ENCODE measurements at regions not wholly inside any gene's neighbourhood (a gene's known extent, or its start where the extent isn't known, plus 50 kb on each side); places are given as distances from the start of the nearest gene placed in this dataset.

DNA sequence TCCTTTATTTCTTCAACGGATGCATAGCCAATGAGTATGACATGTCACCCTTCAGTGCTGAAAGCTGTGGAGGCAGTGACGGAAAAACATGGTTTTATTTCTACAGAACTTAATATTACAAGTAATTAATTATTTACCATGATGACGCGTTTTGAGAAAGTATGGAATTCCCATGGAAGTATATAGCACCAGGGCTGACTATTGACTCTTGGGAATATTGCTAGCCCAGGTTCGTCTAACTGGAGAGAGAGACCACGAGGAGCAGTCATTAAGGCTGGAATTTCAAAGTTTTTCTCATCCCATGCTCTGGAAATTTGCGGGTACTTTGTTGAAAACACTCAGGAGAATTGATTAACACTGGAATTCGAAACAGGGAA lies 155.2 kb upstream of the PRSS16 start:
- peaks cover 9% of the 10 kb centered on the region for H3K4me1 Mint-ChIP-seq
- POLR2A ChIA-PET, result no interaction called here
- H3K36me3 Mint-ChIP-seq, result no peaks in the 10 kb centered on the region
- H3K27ac Mint-ChIP-seq, result no peak overlapping the region
- DNase-seq (ENCODE audit: low spot score) (no peak), ATAC-seq (no peak)
- TF ChIP-seq SMAD3 (CRISPR knock-in tag; IDR thresholded peaks at IDR 0.05; ENCODE audit: borderline replicate concordance), result no peak
- no peak for TF ChIP-seq NFATC4 (CRISPR knock-in tag; IDR thresholded peaks at IDR 0.05)
- TF ChIP-seq ZNF532 (CRISPR knock-in tag; IDR thresholded peaks at IDR 0.05; ENCODE audit: borderline replicate concordance), result no peak
- TF ChIP-seq RORB (CRISPR knock-in tag; IDR thresholded peaks at IDR 0.05), result no peak
- TF ChIP-seq, protein P1, sequence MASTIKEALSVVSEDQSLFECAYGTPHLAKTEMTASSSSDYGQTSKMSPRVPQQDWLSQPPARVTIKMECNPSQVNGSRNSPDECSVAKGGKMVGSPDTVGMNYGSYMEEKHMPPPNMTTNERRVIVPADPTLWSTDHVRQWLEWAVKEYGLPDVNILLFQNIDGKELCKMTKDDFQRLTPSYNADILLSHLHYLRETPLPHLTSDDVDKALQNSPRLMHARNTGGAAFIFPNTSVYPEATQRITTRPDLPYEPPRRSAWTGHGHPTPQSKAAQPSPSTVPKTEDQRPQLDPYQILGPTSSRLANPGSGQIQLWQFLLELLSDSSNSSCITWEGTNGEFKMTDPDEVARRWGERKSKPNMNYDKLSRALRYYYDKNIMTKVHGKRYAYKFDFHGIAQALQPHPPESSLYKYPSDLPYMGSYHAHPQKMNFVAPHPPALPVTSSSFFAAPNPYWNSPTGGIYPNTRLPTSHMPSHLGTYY (CRISPR knock-in tag; IDR thresholded peaks at IDR 0.05), result no peak
- no peak for TF ChIP-seq ATF1 (CRISPR knock-in tag; IDR thresholded peaks at IDR 0.05)
- TF ChIP-seq ATF6 (CRISPR knock-in tag; IDR thresholded peaks at IDR 0.05), result no peak
- no peak for TF ChIP-seq TP53 (CRISPR knock-in tag; IDR thresholded peaks at IDR 0.05)
- TF ChIP-seq, protein P2, sequence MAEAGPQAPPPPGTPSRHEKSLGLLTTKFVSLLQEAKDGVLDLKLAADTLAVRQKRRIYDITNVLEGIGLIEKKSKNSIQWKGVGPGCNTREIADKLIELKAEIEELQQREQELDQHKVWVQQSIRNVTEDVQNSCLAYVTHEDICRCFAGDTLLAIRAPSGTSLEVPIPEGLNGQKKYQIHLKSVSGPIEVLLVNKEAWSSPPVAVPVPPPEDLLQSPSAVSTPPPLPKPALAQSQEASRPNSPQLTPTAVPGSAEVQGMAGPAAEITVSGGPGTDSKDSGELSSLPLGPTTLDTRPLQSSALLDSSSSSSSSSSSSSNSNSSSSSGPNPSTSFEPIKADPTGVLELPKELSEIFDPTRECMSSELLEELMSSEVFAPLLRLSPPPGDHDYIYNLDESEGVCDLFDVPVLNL (CRISPR knock-in tag; IDR thresholded peaks at IDR 0.05; ENCODE audit: borderline replicate concordance, low read depth), result no peak
- TF ChIP-seq ZBTB21 (CRISPR knock-in tag; IDR thresholded peaks at IDR 0.05; ENCODE audit: borderline replicate concordance), result no peak
- TF ChIP-seq FOXP1 (CRISPR knock-in tag; IDR thresholded peaks at IDR 0.05; ENCODE audit: borderline replicate concordance), result no peak
- no peak for TF ChIP-seq ATF2 (CRISPR knock-in tag; IDR thresholded peaks at IDR 0.05; ENCODE audit: borderline replicate concordance, low read depth)
- no peak for TF ChIP-seq MYBL2 (CRISPR knock-in tag; IDR thresholded peaks at IDR 0.05)
- TF ChIP-seq, protein P3, sequence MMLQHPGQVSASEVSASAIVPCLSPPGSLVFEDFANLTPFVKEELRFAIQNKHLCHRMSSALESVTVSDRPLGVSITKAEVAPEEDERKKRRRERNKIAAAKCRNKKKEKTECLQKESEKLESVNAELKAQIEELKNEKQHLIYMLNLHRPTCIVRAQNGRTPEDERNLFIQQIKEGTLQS (CRISPR knock-in tag; conservative IDR thresholded peaks at IDR 0.05), result no peak
- TF ChIP-seq GTF2I (CRISPR knock-in tag; conservative IDR thresholded peaks at IDR 0.05), result no peak
- H3K4me3 Mint-ChIP-seq, result peak overlapping the region; percentile 97
- no peaks in the 10 kb centered on the region for H3K9me3 Mint-ChIP-seq
- peaks cover 25% of the 10 kb centered on the region for H3K27me3 Mint-ChIP-seq (ENCODE audit: low read depth)
- CTCF ChIA-PET, result interaction anchor here (1.0 kb wide), 1 partner anchor 497 kb away, joined by 3 read pairs; no protein-coding TSS in a partner anchor

DNA sequence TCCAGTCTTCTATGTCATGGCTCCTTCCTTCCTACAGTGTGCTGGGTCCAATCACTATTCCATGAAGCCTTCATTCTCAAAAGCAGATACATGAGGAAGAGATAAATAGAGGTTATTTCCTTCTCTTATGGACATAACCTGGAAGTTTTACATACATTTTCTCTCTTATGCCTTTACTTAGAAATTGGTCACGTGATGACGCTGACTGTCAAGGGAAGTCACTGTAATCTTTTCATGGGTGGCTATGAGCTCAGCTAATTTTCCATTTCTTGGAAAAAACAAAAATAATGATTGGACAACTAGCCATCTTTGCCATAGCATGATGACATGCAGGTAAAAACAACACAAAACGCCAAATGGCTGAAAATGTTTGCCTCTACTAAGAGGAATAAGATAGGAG lies 151.6 kb upstream of the PRSS16 start:
- ATAC-seq (no peak), DNase-seq (ENCODE audit: low spot score) (no peak)
- peaks cover 22% of the 10 kb centered on the region for H3K27me3 Mint-ChIP-seq (ENCODE audit: low read depth)
- peaks cover 23% of the 10 kb centered on the region for H3K4me1 Mint-ChIP-seq
- no peaks in the 10 kb centered on the region for H3K9me3 Mint-ChIP-seq
- peak overlapping the region; percentile 72 for H3K4me3 Mint-ChIP-seq
- no peak overlapping the region for H3K27ac Mint-ChIP-seq
- no peaks in the 10 kb centered on the region for H3K36me3 Mint-ChIP-seq
- POLR2A ChIA-PET, result no interaction called here
- TF ChIP-seq FOXJ3 (CRISPR knock-in tag; IDR thresholded peaks at IDR 0.05; ENCODE audit: borderline replicate concordance) (no peak), ZNF317 (CRISPR knock-in tag; IDR thresholded peaks at IDR 0.05; ENCODE audit: borderline replicate concordance, low read depth) (no peak), ZNF219 (CRISPR knock-in tag; IDR thresholded peaks at IDR 0.05; ENCODE audit: borderline replicate concordance) (no peak), TEAD1 (CRISPR knock-in tag; IDR thresholded peaks at IDR 0.05) (no peak), TP53 (CRISPR knock-in tag; IDR thresholded peaks at IDR 0.05) (no peak), ATF6 (CRISPR knock-in tag; IDR thresholded peaks at IDR 0.05) (no peak), IRF2 (CRISPR knock-in tag; IDR thresholded peaks at IDR 0.05; ENCODE audit: borderline replicate concordance, low read depth) (no peak)
- TF ChIP-seq, protein P4, sequence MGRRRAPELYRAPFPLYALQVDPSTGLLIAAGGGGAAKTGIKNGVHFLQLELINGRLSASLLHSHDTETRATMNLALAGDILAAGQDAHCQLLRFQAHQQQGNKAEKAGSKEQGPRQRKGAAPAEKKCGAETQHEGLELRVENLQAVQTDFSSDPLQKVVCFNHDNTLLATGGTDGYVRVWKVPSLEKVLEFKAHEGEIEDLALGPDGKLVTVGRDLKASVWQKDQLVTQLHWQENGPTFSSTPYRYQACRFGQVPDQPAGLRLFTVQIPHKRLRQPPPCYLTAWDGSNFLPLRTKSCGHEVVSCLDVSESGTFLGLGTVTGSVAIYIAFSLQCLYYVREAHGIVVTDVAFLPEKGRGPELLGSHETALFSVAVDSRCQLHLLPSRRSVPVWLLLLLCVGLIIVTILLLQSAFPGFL (CRISPR knock-in tag; IDR thresholded peaks at IDR 0.05; ENCODE audit: borderline replicate concordance), result no peak
- CTCF ChIA-PET, result interaction anchor here (0.9 to 1.1 kb wide), 2 partner anchors 31 to 500 kb away, joined by 3 to 4 read pairs; no protein-coding TSS in a partner anchor

Data from WTC11 (cell line).